GM12892 (cell line): ENCODE measurements at regions not wholly inside any gene's neighbourhood (a gene's known extent, or its start where the extent isn't known, plus 50 kb on each side); places are given as distances from the start of the nearest gene placed in this dataset.
"Not testable (repeated sequence)": the region's sequence is repeated elsewhere in the genome, so short reads cannot be mapped to it uniquely, and the experiment has no call there.

Experiments used
- DNase-seq: peaks from one replicate; pipeline ENCODE4 v3.0.0; 2011; ENCODE audit not compliant: insufficient read length
- FAIRE-seq: peaks from 2 replicates; lab custom pipeline; 2011; peaks lifted over from hg19 to GRCh38; lab: Jason Lieb, UNC
- POLR2A ChIP-seq: IDR thresholded peaks from 2 replicates; pipeline ENCODE4 v1.6.1; 2011; ENCODE audit warnings: low read depth, low read length, control low read depth
- POLR2AphosphoS5 ChIP-seq: IDR thresholded peaks from 2 replicates; pipeline ENCODE4 v1.6.1; 2011; ENCODE audit warnings: low read depth, low read length, control low read depth
- TAF1 ChIP-seq: IDR thresholded peaks from 2 replicates; pipeline ENCODE4 v1.6.1; 2011; ENCODE audit warnings: low read depth, mild to moderate bottlenecking, control low read depth, low read length, borderline replicate concordance

GRCh38 chrX:42241421-42241820, 318.1 kb upstream of the CASK start:
- TF ChIP-seq POLR2A (no peak), TAF1 (no peak)
- no peak for DNase-seq
- no peak for FAIRE-seq

- no peak for TF ChIP-seq POLR2A
- FAIRE-seq (no peak), DNase-seq (no peak)
These were observed 314.6 kb upstream of the CASK start for GRCh38 chrX:42237956-42238355.

- DNase-seq (no peak), FAIRE-seq (no peak)
- TF ChIP-seq TAF1 (no peak), POLR2AphosphoS5 (no peak), POLR2A (no peak)
These were observed 306.2 kb upstream of the CASK start for GRCh38 chrX:42229533-42229932.

- no peak for FAIRE-seq
- DNase-seq, result no peak
- TF ChIP-seq POLR2AphosphoS5, result no peak
- TF ChIP-seq POLR2A, result no peak
- TF ChIP-seq TAF1, result no peak
These were observed 297.3 kb upstream of the CASK start for GRCh38 chrX:42220666-42221065.

GRCh38 chrX:42220083-42220482, 296.7 kb upstream of the CASK start:
- TF ChIP-seq TAF1 (no peak), POLR2AphosphoS5 (no peak), POLR2A (no peak)
- DNase-seq (no peak), FAIRE-seq (no peak)

- no peak for FAIRE-seq
- no peak for DNase-seq
- TF ChIP-seq TAF1, result no peak
- no peak for TF ChIP-seq POLR2A
- no peak for TF ChIP-seq POLR2AphosphoS5
These were observed 295.9 kb upstream of the CASK start for GRCh38 chrX:42219231-42219630.

- TF ChIP-seq TAF1 (no peak), POLR2A (no peak), POLR2AphosphoS5 (no peak)
- no peak for FAIRE-seq
These were observed 272.2 kb upstream of the CASK start for GRCh38 chrX:42195506-42195905.

GRCh38 chrX:42189576-42189975, 266.2 kb upstream of the CASK start:
- FAIRE-seq (no peak), DNase-seq (no peak)
- TF ChIP-seq POLR2A (no peak), POLR2AphosphoS5 (no peak), TAF1 (no peak)

More at GRCh38 chrX:42195506-42195905, 272.2 kb upstream of the CASK start:
- no peak for DNase-seq

- TF ChIP-seq POLR2AphosphoS5 (no peak), TAF1 (no peak), POLR2A (no peak)
- FAIRE-seq (no peak), DNase-seq (no peak)
These were observed 265.4 kb upstream of the CASK start for GRCh38 chrX:42188730-42189129.

- TF ChIP-seq TAF1, result no peak
- no peak for TF ChIP-seq POLR2A
- no peak for TF ChIP-seq POLR2AphosphoS5
- FAIRE-seq, result no peak
- no peak for DNase-seq
These were observed 253.4 kb upstream of the CASK start for GRCh38 chrX:42176789-42177188.

GRCh38 chrX:42175843-42176242, 252.5 kb upstream of the CASK start:
- TF ChIP-seq POLR2AphosphoS5 (no peak), TAF1 (no peak), POLR2A (no peak)
- DNase-seq (no peak), FAIRE-seq (no peak)

- FAIRE-seq, DNase-seq: not testable (repeated sequence)
These were observed 234.6 kb upstream of the CASK start for GRCh38 chrX:42157923-42158322.

- no peak for DNase-seq
- TF ChIP-seq TAF1 (no peak), POLR2AphosphoS5 (no peak), POLR2A (no peak)
- FAIRE-seq, result no peak
These were observed 228.5 kb upstream of the CASK start for GRCh38 chrX:42151808-42152207.
